NCI-H2196 (cell line): ENCODE measurements at regions not wholly inside any gene's neighbourhood (a gene's known extent, or its start where the extent isn't known, plus 50 kb on each side); places are given as distances from the start of the nearest gene placed in this dataset.
"Not testable (repeated sequence)": the region's sequence is repeated elsewhere in the genome, so short reads cannot be mapped to it uniquely, and the experiment has no call there.

Experiments used
- DNase-seq: peaks from one replicate; lab custom pipeline; 2025; ENCODE audit not compliant: unreplicated experiment; lab: John Stamatoyannopoulos, UW

DNA sequence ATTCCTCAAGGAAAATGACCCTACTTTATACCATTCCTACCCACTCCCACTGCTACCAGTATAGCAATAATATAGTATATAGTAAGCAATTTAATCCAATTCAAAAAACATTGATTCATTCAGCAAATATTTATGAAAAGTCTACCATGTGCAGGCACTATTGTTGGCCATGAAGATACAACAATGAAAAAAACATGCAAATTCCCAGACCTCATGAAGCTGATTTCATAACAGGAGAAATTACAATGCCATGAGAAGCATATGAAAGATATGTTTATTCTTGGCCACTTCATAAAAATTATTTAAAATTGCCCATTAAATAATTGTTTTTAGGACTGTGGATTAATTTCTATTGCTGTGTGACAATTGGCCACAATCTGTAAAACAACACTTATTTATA, 315.8 kb upstream of the COL8A1 start:
- DNase-seq = no peak

DNA sequence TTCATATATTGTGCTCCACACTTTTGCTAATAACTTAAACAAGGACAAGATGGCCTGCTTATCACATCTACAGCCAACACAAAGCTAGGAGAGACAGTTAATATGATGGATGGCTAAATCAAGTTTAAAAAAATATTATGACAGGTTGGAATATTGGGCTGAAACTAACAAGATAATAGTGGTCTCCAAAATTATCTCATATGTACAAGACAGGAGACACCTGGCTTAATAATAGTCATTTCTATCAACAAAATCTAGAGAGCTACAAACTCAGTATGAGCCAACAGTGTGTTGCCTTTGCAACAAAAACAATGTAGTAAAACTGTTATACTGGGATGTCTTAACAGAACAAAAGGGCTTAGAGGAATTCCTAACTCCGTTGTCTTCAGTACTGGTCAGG, 317.1 kb upstream of the COL8A1 start:
- no peak for DNase-seq

DNA sequence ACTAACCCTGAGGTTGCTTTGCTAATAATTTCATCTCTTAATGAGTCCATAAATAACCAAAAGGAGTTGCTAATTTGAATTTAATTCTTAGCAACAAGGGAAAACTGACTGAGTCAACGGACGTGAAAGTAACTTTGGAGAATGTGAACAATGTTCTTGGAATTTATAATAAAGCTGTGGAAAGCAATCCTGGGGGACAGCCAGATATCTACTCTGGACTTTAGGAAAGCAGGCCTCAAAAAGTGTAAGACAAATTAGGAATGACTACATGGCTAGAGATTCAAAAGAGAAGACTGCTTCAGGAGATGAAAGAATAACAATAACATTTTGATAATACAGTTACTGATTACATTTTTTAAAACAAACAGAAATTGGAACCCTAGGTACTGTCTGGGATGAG, 318.4 kb upstream of the COL8A1 start:
- DNase-seq = no peak

DNA sequence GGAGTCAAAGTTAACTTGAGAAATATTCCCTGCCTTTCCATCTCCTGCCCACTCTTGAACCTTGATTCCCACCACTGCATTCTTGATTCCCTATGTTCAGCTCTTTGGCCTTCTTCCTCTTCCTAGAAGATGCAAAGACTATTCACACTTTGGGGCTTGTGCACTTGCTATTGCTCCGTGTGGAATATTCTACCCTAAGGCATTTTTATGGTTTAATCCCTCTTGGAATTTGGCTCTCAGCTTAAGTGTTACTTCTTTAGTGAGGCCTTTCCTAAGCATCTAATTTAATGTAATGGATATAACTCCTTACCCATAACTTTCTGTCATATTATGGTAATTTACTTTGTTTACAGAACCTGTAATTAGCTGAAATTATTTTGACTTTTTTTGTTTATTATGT, 318.9 kb upstream of the COL8A1 start:
- no peak for DNase-seq

DNA sequence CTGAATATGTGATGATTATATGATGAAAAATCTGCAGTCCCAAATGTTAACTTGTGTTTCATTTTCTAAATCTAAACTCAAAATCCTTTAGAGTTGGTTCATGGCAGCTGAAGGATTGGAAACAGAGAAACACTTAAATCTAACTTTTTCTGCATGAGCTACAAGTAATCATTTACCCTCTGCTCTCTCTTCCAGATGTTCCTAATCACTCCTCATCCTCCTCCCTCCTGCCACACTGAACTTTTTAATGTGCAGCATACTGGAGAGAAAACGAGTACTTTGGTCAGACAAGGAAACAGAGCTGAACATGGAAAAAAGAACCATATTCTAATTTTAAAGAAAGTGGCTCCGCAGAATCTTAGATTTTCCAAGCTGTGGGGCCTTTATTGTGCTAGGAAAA, 321.2 kb upstream of the COL8A1 start:
- no peak for DNase-seq

DNA sequence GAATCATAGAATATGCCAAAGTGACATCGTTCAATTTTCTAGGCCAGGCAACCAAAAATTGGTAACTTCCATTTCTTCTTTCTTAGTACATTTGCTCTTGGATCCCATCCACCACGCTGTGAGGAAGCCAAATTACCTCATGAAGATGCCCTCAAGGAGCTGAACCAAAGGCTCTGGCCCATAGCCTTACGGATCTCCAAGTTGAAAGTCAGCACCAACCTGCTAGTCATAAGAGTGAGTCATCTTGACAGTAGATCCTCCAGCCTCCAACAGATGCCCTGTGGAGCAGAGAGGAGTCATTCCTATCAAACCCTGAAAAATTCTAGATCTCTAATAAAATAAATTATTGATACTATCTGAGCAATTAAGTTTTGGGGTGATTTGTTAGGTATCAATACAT, 322.5 kb upstream of the COL8A1 start:
- DNase-seq = no peak

DNA sequence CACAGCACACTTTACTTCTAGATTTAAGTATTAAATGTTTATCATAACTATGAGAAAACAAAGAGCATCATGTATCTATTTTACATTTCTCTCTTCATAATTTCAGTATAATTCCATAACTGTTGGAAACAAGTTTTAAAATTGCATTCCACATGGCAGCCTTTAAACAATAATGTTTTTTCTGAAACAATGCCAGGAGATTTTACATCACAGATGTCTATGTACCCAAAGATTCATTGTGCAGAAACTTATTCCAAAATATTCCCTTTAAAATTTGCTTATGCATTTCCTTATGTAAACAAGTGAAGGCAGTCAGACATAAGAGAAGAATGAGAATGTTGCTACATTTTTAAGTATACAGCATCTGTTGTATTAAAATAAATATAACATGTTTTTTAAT, 324.9 kb upstream of the COL8A1 start:
- no peak for DNase-seq

DNA sequence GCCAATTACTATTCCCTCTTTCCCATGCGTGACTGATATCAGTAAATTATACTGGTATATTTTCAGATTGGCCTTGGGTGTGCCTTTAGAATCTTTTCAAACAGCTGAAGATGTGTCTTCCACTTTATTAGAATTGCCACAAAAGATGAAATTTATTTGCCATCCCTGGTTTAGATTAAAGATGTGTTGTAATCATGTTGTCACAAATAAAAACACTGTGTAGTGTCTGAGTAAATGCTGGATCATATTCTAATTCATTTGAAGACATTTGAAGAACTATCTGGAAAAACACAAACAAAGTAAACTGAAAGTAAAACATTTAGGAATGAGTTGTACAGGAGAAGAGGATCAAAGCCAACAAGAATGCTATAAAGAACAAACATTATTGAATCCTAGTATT, 339.7 kb upstream of the COL8A1 start:
- DNase-seq = no peak

DNA sequence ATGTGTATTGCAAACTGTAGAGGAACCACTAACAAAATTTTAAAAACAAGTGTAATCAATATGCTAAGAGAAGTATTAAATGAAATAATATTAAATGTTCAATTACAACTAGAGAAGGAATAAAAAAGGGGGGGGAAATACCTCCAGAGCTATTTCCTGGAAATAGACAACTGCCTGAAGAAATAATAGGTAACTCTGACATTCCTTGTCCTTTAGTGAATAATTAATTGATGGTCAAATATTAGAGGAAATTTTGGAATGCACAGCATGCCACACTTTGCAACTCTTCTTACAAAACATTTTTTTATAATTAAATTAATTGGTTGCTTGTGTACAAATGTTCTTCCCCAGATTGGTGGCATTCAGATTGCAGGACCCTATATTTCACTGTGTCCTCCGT, 342.6 kb upstream of the COL8A1 start:
- no peak for DNase-seq

DNA sequence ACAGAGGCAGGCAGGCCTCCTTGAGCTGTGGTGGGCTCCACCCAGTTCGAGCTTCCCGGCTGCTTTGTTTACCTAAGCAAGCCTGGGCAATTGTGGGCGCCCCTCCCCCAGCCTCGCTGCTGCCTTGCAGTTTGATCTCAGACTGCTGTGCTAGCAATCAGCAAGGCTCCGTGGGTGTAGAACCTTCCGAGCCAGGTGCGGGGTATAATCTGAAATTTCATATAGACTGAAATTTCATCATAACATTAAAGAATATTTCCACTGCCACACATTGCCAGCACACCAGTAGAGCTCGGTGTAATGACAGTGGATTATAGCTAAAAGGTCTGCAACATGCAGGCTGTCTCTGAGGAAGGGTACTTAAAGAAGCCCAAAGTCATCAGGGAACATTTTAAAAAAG, 344.3 kb upstream of the COL8A1 start:
- not testable (repeated sequence) for DNase-seq

DNA sequence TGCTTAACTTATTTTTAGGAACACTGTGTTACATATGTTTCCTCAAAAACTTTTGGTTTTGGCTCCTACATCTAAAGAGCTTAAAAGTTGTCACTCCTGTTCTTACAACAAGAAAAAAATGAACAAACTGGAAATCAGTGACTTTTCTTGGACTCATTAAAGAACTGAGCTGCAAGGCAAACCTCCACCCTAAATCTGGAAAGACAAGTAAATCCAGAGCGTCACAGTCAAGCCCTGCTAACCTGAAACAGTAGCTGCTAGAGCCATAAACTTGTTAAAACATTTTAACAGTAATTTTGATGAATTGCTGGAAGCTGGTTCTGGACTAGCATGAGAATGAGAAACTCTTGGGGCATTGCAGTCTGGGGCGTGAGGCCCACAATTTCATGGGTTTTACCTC, 350.5 kb upstream of the COL8A1 start:
- DNase-seq = no peak

DNA sequence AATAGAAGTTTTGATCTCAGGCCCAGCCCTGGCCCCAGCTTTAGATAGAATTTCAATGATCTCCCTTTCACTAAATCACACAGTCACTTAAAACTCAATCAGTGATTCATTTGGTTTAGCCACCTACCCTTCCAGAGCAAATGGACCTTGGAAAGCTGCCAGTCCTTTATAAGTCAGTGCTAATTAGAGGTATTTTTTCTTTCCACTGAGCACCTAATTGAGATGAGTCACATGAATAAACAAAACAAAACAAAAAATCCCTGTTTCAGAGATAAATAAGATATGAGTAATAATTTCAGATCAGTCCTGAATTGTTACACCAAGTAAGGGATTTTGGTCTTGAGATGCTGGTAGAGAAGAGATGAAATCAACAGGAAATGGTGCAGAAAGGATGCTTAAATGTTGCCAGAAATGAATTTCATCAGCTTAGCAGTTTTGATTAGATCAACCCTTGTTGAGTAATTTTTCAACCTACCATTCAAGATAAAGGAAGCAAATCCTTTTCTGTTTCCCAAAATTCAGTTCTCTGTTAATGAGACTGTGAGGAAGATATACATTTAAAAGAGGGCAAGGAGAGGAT, 352.0 kb upstream of the COL8A1 start:
- DNase-seq = no peak

DNA sequence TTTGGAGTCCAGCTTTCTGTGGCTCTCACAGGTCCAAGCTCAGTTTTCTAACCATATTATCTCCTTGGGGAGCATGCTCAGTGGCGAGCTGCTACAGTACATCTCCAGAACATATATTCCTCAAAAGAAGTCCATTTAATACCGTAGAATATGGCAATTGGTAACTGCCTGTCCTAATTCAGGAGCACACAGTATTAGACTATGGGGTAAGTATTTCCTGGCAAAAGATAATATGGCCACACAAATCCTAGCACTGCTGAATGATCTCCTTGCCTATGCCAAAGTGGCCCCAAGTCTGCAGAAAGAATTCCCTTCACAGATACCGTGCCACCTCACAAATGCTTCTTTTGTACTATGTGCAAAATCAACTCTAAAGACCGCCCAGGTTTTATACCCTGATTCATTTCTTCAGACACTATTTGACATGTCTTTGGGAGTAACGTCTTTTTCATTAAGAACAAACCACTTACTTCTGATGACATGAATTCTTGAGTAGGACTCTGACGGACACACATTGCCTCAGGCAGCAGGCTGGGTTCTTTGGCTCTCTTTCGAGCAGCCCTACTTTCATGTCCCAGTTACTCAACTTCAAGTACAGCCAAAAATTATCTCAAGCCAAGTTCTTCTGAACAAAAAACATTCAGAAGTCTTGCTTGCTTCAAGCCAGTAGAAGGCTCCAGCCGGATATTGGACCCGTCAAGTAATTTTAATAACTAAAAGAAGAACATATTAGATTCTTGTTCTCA, 368.3 kb upstream of the DCBLD2 start:
- DNase-seq = no peak

DNA sequence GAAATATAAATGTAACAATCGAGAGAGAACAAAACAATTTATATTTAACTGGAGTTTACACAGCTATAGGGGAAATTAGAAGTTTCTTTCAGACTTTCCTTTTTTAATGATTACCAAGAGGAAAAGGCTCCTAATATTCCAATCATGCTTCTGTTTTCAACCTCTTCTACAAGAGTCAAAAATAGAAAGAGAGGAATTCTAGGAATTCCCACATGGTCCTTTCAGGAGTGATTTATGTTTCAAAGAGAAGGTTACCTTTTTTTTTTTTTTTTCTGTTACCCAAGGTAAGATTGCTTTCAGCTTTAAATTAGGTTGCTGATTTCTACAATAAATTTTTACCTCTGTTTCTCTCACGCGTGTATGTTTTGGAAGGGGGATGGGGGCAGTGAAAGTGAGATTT, 355.3 kb upstream of the DCBLD2 start:
- DNase-seq = no peak

DNA sequence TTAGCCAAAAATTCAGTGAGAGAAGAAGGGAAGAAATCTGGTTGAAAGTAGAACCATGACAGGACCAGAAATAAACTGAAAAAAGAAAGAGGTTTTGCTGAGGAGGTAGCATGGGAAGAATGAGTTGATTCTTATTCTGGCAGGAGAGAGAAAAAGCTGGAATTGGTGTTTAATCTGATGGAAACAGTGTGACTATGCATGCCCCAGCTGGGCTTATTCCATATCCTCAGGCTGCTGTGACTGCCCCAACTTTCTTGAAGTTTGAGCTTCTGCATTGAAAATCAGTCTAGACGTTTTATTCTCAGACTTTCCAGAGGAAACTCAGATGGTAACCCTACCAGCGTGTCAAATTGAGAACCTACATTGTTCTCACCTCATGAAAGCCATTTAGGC, 352.5 kb upstream of the DCBLD2 start:
- no peak for DNase-seq

DNA sequence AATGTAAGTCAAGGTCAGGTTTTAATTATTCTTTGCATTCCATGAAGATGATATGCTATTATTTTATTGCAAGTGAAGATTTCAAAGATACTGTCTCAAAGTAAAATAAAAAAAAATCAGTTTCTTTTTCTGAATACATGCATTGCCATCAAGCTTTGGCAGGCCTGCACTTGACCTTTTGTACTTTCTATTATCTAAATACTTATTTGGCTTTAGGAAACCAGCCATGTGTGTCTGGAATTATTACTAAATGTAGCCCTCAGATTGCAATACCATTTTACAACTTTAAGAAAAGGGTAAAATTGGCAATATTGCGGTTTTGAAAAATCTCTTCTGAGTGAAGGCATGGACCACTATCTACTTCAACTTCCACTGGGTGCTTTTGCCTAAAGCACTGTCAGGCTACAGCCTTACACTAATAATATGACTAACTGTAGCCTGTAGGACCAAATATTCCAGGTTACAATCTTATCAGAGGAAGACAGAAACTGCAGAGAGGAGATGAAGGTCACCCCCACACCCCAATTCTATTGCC, 349.4 kb upstream of the DCBLD2 start:
- no peak for DNase-seq

DNA sequence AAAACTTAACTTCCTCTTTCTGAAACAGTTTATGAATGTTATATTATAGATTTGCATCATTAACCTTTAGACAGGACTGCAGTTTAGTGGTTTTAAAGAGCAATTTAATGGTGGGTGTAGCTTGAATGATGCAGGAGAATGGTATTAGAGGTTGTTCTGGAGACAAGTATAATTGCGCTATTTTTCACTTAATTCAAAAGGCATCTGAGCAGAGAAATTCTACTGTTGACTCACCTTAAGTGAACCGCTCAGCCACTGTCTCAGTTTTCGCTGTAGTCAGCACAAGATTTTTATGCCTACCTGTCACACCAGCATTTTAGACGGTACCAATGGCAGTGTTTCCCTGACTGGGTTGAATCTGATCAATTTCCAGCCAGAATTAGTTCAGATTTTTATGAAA, 348.8 kb upstream of the DCBLD2 start:
- DNase-seq = no peak

DNA sequence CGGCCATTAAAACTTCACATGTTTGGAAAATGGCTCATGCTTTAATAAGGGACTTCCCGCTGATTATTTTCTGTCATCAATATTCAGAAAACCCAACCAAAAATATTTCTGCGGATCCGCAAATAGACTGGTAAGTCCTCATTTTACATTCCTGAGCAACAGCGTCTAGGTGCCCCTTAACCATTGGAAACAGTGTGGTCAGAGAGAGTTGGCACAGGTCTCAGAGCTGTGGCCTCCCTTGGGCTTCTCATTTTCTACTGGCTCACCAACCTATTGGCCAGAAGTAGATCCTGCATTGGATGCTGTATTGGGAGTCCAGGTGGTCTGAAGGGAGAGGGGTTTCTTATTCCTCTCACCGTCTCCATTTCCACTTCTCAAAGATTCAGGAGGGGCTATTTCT, 348.1 kb upstream of the DCBLD2 start:
- DNase-seq = no peak

DNA sequence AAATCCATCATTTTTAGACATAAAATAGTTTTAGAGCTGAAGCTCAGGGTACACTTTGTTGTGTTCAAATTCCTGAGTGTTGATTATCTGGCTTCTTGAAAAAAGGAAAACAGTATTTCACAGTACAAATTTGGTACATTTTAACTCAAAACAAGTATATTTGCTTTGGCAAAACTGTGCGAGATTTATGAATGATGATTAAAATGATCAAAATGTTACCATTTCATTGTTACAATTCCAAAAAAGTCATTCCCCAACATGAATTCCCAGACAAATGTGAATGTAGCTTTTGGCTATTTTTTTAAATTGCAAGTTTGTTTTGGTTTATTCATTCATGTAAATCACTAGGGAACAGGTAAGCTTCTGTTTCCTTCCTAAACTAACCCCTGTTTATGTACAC, 347.4 kb upstream of the DCBLD2 start:
- DNase-seq = no peak

DNA sequence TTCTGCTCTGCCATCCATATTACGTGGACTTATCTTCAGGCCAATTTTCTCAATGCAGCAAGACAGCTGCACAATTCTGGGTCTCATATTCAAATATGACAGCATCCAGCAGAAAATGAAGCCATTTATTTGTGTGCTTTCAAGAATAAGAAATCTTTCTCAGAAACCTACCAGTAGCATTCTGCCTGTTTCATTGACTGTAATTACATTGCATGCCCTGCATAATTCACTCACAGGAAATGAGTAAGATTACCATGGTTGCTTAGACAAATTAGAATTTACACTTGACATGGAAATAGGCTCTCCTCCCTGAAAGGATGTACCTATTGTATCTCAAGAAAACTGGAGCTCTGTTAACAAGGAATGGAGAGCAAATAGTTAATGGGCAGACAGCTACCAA, 346.6 kb upstream of the DCBLD2 start:
- DNase-seq = no peak

DNA sequence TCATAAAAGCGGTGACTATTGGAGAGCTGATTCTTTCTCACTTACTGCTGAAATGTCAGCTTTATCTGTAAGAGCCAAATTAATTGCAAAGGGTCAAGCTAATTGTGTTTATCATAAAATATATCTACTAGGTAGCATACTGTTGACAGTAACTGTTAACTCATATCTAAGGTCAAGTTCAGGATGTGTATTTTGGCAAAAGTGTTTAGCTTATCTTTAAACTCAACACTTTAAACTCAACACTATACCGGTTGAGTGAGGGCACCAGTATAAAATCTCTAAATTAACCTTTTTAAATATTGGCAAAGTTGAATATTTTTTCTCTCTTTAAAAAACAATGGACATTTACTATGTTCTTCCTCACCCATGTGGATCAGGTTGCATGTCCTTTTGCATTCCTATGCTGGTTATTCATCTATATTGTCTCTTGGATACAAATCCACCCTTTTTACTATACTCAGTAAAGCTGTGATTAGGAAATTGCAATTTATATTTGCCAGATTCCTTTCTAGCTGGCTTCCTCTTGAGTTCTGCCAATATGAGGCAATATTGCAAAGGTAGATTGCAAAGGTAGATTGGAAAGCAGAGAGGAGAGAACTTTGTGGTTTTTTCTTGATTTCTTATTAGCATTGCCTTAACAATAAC, 344.6 kb upstream of the DCBLD2 start:
- no peak for DNase-seq

DNA sequence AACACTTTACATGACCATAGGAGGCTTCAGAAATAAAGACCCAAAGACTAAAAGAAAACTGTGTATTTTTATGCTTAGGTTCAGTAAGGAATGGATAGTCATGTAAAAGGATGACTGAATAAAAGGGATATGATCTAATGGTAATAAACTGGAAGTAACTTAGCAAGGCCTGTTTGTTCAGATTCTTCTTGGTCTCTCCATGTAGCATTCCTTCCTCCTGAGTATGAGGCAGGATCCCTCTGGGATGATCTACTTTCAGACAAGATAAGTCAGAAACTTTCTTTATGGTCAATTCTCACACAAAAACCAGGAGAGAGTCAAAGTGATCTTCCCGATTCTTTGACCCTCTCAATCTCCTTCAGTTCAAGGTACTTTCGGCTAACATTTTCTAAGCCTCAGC, 340.8 kb upstream of the DCBLD2 start:
- no peak for DNase-seq
